HG03354 (cell line): ENCODE measurements at regions not wholly inside any gene's neighbourhood (a gene's known extent, or its start where the extent isn't known, plus 50 kb on each side); places are given as distances from the start of the nearest gene placed in this dataset.

Experiments
- ATAC-seq: cut with Tn5 transposase; IDR thresholded peaks from one replicate; pipeline ENCODE4 v1.9.1; 2021; ENCODE audit warnings: mild to moderate bottlenecking; ENCODE audit not compliant: unreplicated experiment, poor library complexity, severe bottlenecking

DNA sequence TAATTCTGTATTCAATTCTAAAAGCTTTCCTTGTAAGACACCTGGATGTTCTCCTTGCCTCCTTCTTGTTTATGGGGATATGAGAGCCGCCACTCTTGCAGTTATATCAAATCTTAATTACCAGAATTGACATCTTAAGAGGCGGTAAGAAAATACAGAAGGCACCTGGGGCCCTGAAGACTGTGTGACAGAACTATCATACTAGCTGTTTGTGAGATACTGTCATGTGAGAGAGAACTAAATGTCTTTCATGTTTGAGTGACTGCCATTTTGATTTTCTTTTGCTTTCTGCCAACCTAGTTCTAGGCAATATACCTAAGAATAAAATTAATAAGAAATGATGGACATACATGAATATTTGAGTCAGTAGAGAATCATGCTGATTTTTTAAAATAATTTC is 340.2 kb upstream of the SMIM31 start:
- ATAC-seq: no peak

DNA sequence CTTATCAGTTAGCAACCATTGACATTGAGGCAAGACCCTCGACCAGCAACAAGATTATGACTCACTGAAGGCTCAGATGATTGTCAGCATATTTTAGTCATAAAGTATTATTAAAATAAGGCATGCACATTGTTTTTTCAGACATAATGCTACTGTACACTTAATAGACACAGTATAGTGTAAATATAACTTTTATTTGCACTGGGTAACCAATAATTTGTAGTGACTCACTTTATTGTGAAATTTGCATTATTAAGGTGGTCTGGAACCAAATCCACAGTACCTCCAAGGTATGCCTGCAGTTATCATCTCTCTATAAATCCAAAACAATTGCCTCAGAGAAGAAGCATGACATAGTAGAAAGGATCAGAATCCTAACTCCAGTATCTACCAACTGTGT is 330.1 kb upstream of the SMIM31 start:
- no peak for ATAC-seq

DNA sequence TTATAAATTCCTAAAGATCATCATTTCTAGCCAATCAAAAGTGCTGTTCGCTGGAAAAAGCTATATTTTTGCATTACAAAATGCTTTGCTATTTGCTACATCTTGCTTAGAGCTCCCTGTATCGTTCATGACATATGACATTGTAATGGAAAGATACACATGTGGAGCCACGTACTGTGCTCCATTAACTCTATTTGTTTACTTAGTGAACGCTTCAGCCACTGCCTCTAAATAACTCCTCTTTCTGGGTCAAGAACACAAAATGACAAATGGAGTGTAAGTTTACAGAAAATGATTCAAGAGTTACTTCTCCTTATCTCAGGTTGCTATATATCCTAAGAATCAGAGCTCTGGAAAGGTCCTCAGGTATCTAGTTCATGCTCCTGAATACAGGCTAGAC is 329.1 kb upstream of the SMIM31 start:
- ATAC-seq: no peak

- no peak for ATAC-seq
These were observed 325.4 kb upstream of the SMIM31 start for GRCh38 chr4:164428561-164428960.

- ATAC-seq: no peak
These were observed 315.6 kb upstream of the SMIM31 start for GRCh38 chr4:164438321-164438720.

DNA sequence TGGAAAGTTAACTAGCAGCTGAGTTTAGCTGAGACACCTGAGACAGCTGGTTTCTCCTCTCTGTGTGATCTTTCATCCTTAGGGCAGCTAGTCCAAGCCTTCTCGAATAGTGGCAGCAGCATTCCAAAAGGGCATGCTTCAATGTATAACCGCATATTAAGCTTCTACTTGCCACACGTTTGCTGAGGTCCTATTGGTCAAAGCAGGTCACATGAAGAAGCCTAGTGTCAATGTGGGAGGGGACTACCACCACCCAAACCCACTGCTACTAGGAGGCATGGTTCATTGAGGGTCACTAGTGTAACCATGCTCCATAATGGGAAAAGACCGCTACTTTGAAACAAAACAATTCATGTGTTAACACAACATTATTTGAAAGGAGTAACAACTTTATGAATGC is 314.9 kb upstream of the SMIM31 start:
- no peak for ATAC-seq

GRCh38 chr4:164440199-164440598 is 313.7 kb upstream of the SMIM31 start:
- no peak for ATAC-seq

- no peak for ATAC-seq
These were observed 312.8 kb upstream of the SMIM31 start for GRCh38 chr4:164441109-164441508.

- no peak for ATAC-seq
These were observed 311.8 kb upstream of the SMIM31 start for GRCh38 chr4:164442180-164442579.

DNA sequence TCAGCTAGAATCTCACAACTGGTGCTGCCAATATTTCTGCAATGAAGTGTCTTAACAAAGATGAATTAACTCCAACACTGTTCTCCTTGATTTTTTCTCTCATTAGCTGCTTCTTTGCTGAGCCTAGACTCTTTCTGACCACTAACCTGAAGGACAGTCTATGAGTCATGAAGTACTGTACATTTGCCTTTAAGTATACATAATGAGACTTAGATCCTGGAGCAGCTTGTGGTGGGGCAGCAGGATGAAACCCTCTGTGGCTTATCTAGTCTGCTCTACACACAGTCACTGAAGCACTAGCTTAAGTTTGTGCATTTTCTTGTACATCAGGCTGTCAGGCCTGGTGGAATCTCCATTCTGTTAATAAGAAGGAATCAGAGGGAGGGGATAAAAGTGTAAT is 307.4 kb upstream of the SMIM31 start:
- no peak for ATAC-seq

DNA sequence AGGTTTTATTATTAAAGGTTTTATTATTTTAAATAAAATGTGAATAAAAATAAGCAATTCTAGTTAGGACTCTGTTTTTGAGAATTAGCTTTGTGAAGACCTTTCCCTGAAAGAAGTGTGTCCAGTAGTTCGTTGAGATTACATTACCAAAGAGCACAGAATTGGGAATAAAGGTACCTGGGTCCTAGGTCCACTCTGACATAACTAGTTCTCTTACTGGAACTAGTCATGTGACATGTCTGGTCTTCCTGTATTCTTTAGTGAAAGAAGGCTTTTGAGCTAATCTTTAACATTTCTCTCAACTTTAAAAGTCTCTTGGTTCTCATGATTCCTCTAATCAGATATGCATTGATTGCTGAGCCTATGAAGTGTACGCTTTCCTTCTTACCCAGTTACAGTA is 292.0 kb upstream of the SMIM31 start:
- ATAC-seq: no peak

DNA sequence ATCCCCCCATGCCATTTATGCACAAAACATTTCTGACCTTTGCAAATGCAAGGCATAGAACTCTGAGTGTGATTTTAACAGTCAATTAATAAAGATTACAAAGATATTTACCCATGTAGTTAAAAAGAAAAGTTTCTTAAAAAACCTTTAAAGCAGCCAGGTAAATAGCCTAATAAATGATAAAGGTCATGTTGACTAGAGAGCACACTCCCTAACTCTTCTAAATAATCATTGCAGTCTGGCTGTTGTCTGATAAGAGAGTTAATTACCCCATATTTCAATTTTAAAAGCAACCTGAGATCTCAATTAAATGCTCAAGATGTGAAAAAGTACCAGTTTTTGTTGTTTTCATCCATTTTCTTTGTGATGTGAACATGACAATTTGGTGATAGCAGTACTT is 291.5 kb upstream of the SMIM31 start:
- no peak for ATAC-seq

DNA sequence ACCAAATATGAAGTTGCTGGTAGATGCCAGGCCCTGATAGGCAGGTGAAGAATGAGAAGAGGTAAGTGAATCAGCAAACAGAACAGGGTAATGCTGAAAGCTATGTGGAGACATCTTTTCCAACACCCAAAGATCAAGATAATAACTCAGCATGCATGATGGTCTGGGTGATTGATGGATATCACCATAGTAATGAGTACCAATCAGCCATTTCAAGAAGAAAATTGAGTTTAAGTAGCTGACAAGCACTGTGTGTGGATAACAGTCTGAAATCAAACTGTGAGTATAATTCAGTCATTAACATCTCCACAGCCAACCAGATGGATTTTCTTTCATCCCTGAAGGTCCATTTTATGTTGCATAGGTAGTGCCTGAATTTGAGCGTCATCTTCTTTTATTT is 289.6 kb upstream of the SMIM31 start:
- no peak for ATAC-seq

DNA sequence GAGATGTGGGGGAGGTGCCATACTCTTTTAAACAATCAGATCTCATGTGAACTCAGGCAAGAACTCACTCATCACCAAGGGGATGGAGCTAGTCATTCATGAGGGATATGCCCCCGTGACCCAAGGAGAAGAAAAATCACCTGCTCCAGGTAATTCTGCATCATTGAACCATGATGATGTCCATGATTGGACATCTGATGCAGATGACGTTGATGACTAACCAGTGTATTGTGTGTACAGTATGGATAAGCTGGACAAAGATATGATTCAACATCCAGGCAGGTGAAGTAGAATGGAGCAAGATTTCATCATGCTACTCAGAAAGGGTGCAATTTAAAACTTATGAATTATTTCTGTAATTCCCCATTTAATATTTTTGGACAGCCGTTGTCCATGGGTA is 286.4 kb upstream of the SMIM31 start:
- ATAC-seq: no peak

GRCh38 chr4:164481306-164482091 is 272.4 kb upstream of the SMIM31 start:
- no peak for ATAC-seq

DNA sequence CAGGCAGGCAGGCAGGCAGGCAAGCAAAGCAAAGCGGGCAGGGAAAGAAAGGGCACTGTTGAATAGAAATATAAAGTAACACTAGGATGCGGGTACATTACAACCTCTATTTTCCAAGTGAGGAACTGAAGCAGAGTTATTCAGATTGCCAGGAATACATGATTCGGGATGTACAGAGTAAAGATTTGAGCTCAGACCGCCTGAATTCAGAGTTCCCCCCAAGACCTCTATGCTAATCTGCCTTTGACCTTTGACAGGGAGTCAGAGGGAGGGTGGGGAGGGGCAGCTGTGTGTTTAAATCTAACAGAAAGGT is 271.9 kb upstream of the SMIM31 start:
- no peak for ATAC-seq

DNA sequence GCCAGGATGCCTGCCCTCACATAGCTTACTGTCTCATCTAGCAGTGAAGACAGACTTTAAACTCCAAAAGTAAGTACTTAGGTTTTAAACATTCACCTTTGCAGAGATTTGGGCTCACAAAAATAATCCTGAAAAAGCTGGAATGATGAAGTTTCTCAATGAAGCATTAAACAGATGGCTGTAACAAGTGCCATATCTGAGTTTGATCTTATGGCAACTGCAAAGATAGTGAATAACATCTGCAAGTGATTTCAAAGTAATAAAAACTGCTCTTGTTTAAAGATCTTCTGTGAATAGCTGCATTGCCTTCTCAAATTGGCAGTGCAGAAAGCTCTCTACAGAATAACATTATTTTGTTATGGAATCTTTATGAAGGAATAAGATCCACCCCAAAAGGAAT is 271.2 kb upstream of the SMIM31 start:
- no peak for ATAC-seq

GRCh38 chr4:164483711-164484110 is 270.2 kb upstream of the SMIM31 start:
- no peak for ATAC-seq

DNA sequence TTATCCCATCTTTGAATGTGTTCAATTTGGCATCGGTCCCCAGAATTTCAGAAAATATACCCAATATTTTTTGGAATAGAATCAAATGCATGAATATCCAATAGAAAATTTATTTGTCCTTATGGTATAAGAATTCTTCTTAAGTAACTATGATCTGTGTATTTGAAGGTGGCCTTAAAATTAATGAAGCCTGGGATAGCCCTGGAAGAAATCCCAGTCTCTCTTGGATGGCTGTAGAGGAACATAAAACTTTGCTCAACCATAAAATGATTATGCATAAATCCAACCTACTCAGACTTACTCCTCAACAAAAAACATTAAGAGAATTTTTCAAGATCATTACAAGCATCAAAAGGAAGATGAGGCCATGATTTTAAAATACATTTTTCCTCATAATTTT is 269.4 kb upstream of the SMIM31 start:
- no peak for ATAC-seq

DNA sequence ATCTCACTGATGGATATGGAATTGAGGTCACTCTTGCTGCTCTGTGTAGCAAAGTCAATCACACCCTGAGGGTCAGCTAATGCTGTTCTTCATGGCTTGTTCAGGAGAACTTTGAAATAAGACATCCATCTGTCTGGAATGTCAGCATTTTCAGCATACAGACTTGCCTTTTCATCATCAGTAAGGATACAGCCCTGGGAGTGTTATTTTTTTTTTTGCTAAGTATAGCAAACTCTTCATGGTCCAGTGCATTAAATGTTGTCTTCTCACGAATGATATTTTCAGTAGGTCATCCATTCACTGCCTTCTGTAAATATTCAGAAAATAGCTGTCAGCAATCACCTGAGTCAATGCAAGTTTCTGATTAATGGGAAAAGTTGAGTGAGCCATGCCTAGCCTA is 268.8 kb upstream of the SMIM31 start:
- ATAC-seq: no peak

DNA sequence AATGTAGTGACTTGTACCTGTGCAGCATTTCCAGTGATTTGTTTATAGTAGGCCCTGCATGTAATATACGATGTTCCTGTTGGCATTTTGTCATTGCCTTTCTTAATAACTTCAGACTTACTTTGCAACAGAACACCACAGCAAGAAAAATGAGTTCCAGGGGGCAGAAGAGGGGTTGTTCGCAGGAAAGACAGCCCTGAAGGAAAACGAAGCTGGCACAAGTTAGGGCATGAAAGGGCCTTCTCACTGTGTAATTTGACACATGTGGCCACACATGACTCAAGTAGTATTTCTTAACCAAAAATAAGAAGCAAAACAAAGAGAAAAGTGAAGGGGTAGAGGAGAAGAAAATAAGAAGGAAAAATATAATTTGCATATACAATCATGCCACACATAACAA is 265.8 kb upstream of the SMIM31 start:
- ATAC-seq: no peak

DNA sequence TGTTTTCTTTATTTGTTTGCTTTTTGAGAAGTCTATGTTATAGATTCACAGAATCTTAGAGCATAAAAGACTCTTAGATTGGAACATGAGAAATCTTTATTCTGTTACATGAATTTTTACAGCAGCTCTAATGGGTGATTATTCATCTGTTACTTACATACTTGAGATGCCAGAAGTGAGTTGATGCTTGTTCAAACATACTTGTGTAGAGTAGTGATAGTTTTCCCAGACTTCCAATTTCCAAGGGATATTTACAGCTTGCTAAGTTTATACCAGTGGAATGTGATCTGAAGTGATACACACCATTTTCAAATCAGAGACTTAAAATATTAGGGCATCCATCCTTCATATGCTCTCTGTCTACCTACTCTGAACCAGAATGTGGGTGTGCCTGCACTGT is 252.9 kb upstream of the SMIM31 start:
- ATAC-seq: no peak
